OCI-LY7 (cell line): ENCODE measurements at regions not wholly inside any gene's neighbourhood (a gene's known extent, or its start where the extent isn't known, plus 50 kb on each side); places are given as distances from the start of the nearest gene placed in this dataset.
"Not testable (repeated sequence)": the region's sequence is repeated elsewhere in the genome, so short reads cannot be mapped to it uniquely, and the experiment has no call there.

Experiments used
- BruUV-seq: library from RNA; stranded (reverse); fragments of 400-500 nt; replicated peaks from 2 replicates; lab custom pipeline; 2021; lab: Mats Ljungman, UMichigan
- CTCF ChIA-PET: fragments of 300-600 bp; sonication (Branson Sonifier 250); formaldehyde crosslinking; loops from one replicate; lab custom pipeline; 2022; ENCODE audit warnings: antibody characterized with exemption; ENCODE audit not compliant: unreplicated experiment; lab: Charles Lee
- POLR2A ChIA-PET: fragments of 300-600 bp; sonication (Branson Sonifier 250); formaldehyde crosslinking; loops from one replicate; lab custom pipeline; 2022; ENCODE audit warnings: antibody characterized with exemption; lab: Charles Lee
- DNase-seq: peaks from one replicate; pipeline ENCODE4 v3.0.0-alpha.2; 2015; ENCODE audit warnings: low spot score
- H2AFZ ChIP-seq: fragments of 200-600 bp; sonication (generic), shearing (Covaris generic); 2 replicates; pipeline ENCODE4 v1.6.1; 2014; ENCODE audit warnings: mild to moderate bottlenecking, antibody characterized with exemption, low read length, moderate library complexity
- H3K27ac ChIP-seq: fragments of 200-600 bp; sonication (generic); 2 replicates; pipeline ENCODE4 v1.5.1; 2014; ENCODE audit warnings: mixed run types, low read depth, mild to moderate bottlenecking, moderate library complexity, low read length, inconsistent platforms; ENCODE audit not compliant: poor library complexity, severe bottlenecking
- H3K36me3 ChIP-seq: fragments of 200-600 bp; sonication (generic); 2 replicates; pipeline ENCODE4 v1.6.1; 2014; ENCODE audit warnings: mild to moderate bottlenecking, antibody characterized with exemption, low read length, moderate library complexity, mixed read lengths; ENCODE audit not compliant: insufficient read depth
- H3K4me1 ChIP-seq: fragments of 200-600 bp; sonication (generic); 2 replicates; pipeline ENCODE4 v1.5.1; 2014; ENCODE audit warnings: mild to moderate bottlenecking, low read length; ENCODE audit not compliant: insufficient read depth, poor library complexity, severe bottlenecking
- H3K4me2 ChIP-seq: fragments of 200-600 bp; sonication (generic); 2 replicates; pipeline ENCODE4 v1.6.1; 2014; ENCODE audit warnings: mild to moderate bottlenecking, low read length
- H3K4me3 ChIP-seq: fragments of 200-600 bp; sonication (generic); 2 replicates; pipeline ENCODE4 v1.5.1; 2014; ENCODE audit warnings: mild to moderate bottlenecking, low read depth, low read length; ENCODE audit not compliant: poor library complexity, severe bottlenecking
- H3K79me2 ChIP-seq: fragments of 200-600 bp; sonication (generic); 2 replicates; pipeline ENCODE4 v1.6.1; 2016; ENCODE audit warnings: low read depth, mild to moderate bottlenecking, low read length, moderate library complexity, mixed read lengths; ENCODE audit not compliant: insufficient read depth
- H3K9me2 ChIP-seq: fragments of 200-600 bp; sonication (generic); 2 replicates; pipeline ENCODE4 v1.6.1; 2016; ENCODE audit warnings: mild to moderate bottlenecking, low read length, mixed read lengths; ENCODE audit not compliant: insufficient read depth
- H3K9me3 ChIP-seq: fragments of 200-600 bp; sonication (generic); 2 replicates; pipeline ENCODE4 v1.6.1; 2014; ENCODE audit warnings: mild to moderate bottlenecking, mixed run types, low read length, mixed read lengths
- H4K20me1 ChIP-seq: fragments of 200-600 bp; sonication (generic); 2 replicates; pipeline ENCODE4 v1.6.1; 2014; ENCODE audit warnings: mild to moderate bottlenecking, antibody characterized with exemption, low read length, moderate library complexity, mixed read lengths; ENCODE audit not compliant: insufficient read depth
- EZH2phosphoT487 ChIP-seq: fragments of 200-600 bp; sonication (generic); IDR thresholded peaks from 2 replicates; pipeline ENCODE4 v1.6.1; 2018; ENCODE audit warnings: low read depth, borderline replicate concordance, mild to moderate bottlenecking, mixed run types, antibody characterized with exemption, low read length, moderate library complexity, mixed read lengths
- intact Hi-C: fragments of 100-400 bp; cut with micrococcal nuclease; formaldehyde crosslinking; loops from one replicate; pipeline ENCODE4 v1.10.0; 2022; ENCODE audit not compliant: unreplicated experiment
- TF ChIP-seq, protein P1 (sequence below): fragments of 200-600 bp; sonication (generic); conservative IDR thresholded peaks from 2 replicates; pipeline ENCODE4 v1.5.1; 2014; ENCODE audit warnings: mild to moderate bottlenecking, antibody characterized with exemption, low read length, moderate library complexity, mixed read lengths

DNA sequence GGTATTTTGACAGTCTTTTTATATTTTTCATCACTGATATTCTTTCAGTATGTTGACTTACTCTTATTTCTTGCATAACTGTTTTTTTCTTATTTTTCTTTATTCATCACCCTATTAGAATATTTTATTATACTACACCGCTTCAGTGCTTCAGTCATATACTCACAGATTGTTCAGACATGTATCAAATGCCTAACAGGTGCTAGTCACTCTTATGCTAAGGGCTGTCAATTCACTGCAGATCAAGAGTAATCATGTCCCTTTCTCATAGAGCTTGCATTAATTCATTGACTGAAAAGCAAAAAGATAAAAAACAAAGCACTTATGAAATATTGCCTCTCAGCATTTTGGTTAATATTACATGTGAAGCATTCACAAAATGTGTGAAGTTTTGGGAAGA lies 1435.6 kb downstream of the STIM2 start:
- intact Hi-C loops = no loop called here
- POLR2A ChIA-PET = no interaction called here
- Histone ChIP-seq H4K20me1 (no peaks in the 10 kb centered on the region), H3K4me1 (no peaks in the 10 kb centered on the region), H3K9me2 (no peaks in the 10 kb centered on the region), H3K27ac (no peak overlapping the region), H3K36me3 (no peaks in the 10 kb centered on the region), H2AFZ (no peak overlapping the region), H3K4me3 (no peak overlapping the region), H3K4me2 (no peak overlapping the region), H3K79me2 (no peaks in the 10 kb centered on the region), H3K9me3 (no peaks in the 10 kb centered on the region)
- no TSS peak for BruUV-seq
- DNase-seq = no peak
- CTCF ChIA-PET = no interaction called here
- no peak for TF ChIP-seq EZH2phosphoT487
- TF ChIP-seq, protein P1, sequence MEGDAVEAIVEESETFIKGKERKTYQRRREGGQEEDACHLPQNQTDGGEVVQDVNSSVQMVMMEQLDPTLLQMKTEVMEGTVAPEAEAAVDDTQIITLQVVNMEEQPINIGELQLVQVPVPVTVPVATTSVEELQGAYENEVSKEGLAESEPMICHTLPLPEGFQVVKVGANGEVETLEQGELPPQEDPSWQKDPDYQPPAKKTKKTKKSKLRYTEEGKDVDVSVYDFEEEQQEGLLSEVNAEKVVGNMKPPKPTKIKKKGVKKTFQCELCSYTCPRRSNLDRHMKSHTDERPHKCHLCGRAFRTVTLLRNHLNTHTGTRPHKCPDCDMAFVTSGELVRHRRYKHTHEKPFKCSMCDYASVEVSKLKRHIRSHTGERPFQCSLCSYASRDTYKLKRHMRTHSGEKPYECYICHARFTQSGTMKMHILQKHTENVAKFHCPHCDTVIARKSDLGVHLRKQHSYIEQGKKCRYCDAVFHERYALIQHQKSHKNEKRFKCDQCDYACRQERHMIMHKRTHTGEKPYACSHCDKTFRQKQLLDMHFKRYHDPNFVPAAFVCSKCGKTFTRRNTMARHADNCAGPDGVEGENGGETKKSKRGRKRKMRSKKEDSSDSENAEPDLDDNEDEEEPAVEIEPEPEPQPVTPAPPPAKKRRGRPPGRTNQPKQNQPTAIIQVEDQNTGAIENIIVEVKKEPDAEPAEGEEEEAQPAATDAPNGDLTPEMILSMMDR = no peak

DNA sequence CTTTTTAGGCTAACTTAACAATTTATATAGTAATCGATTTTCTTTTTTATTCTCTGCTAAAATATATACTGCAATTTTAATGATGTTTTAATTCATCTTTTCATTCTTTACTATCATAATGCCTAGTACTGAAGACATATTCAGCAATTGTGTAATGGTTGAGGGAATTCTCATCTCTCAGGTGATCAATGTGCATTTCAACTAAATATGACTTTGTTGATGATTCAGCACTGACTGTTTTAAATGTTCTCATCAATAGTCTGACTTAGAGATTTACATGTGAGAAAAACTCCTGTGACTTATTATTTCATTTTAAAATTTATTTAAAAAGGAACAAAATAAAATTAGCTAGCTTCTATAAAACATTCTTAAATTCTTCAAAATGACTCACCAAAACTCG lies 1450.3 kb downstream of the STIM2 start:
- H3K36me3 ChIP-seq = no peaks in the 10 kb centered on the region
- H3K27ac ChIP-seq = no peak overlapping the region
- no peaks in the 10 kb centered on the region for H3K4me1 ChIP-seq
- no peaks in the 10 kb centered on the region for H3K9me3 ChIP-seq
- H3K79me2 ChIP-seq = no peaks in the 10 kb centered on the region
- DNase-seq = no peak
- H3K4me3 ChIP-seq = no peak overlapping the region
- no TSS peak for BruUV-seq
- CTCF ChIA-PET = no interaction called here
- no peaks in the 10 kb centered on the region for H3K9me2 ChIP-seq
- POLR2A ChIA-PET = interaction anchor here (1.2 kb wide), 1 partner anchor 20 kb away, joined by 3 read pairs; no protein-coding TSS in a partner anchor
- intact Hi-C loops = no loop called here
- no peak for TF ChIP-seq EZH2phosphoT487
- TF ChIP-seq, protein P1 = no peak
- H2AFZ ChIP-seq = no peak overlapping the region
- H3K4me2 ChIP-seq = no peak overlapping the region
- H4K20me1 ChIP-seq = no peaks in the 10 kb centered on the region

DNA sequence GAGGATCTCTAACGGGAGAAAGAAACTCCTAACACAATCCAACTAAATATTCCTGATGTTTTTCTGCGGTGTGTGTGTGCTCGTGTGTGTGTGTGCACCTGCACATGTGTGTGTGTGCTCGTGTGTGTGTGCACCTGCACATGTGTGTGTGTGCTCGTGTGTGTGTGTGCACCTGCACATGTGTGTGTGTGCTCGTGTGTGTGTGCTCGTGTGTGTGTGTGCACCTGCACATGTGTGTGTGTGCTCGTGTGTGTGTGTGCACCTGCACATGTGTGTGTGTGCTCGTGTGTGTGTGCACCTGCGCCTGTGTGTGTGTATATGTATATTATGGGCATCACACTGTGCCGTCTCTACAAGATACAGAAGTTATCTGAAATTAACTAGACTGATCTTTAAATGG lies 1451.9 kb downstream of the STIM2 start:
- H3K9me3 ChIP-seq, CTCF ChIA-PET, H3K4me1 ChIP-seq, H2AFZ ChIP-seq, H3K4me2 ChIP-seq, intact Hi-C loops, H3K4me3 ChIP-seq, H3K27ac ChIP-seq, POLR2A ChIA-PET, DNase-seq, BruUV-seq, H3K36me3 ChIP-seq, H3K79me2 ChIP-seq, H4K20me1 ChIP-seq, H3K9me2 ChIP-seq: not testable (repeated sequence)
